K562 (cell line): ENCODE measurements at regions not wholly inside any gene's neighbourhood (a gene's known extent, or its start where the extent isn't known, plus 50 kb on each side); places are given as distances from the start of the nearest gene placed in this dataset.

Experiments used
- ATAC-seq: fragments of 200-7000 bp; cut with Tn5 transposase; 3 replicates; pipeline ENCODE4 v1.9.1; 2020; ENCODE audit warnings: moderate library complexity
- BruUV-seq: library from RNA; stranded (reverse); fragments of 400-500 nt; replicated peaks from 2 replicates; lab custom pipeline; 2021; lab: Mats Ljungman, UMichigan
- CTCF ChIA-PET: fragments of 300-600 bp; formaldehyde crosslinking; extraction: SDS; loops from one replicate; lab custom pipeline; 2021; ENCODE audit warnings: low intra/inter-chr PET ratio; lab: Yijun Ruan, JAX
- POLR2A ChIA-PET: fragments of 300-600, 350-650 bp; sonication (Branson Sonifier 250); formaldehyde crosslinking; extraction: SDS; loops from one replicate; lab custom pipeline; 2021; ENCODE audit warnings: antibody characterized with exemption, inconsistent platforms; lab: Yijun Ruan, JAX
- DNase-seq, 4 experiments: peaks; one replicate each; pipeline versions ENCODE4 v3.0.0 to v3.0.0-alpha.2; 2011 to 2018; ENCODE audit warnings: low spot score in 3 of 4, mixed read lengths in 3 of 4; ENCODE audit errors: extremely low read depth in 1 of 4
- FAIRE-seq: peaks from 2 replicates; lab custom pipeline; 2011; peaks lifted over from hg19 to GRCh38; lab: Jason Lieb, UNC
- H2AFZ ChIP-seq: 2 replicates; pipeline ENCODE4 v1.6.0; 2011; ENCODE audit warnings: low read depth, low read length, control low read depth, inconsistent platforms
- H3K27ac ChIP-seq: fragments of 200-600 bp; 3 replicates; pipeline ENCODE4 v1.8.0; 2011; ENCODE audit warnings: low read depth, mild to moderate bottlenecking, control low read depth, inconsistent platforms, low read length, moderate library complexity, mixed read lengths; ENCODE audit errors: extremely low read depth
- H3K27me3 ChIP-seq, 2 experiments: fragments of 300-600 bp in 1 of 2; 2 replicates in 1 of 2; 3 replicates in 1 of 2; pipeline versions ENCODE4 v1.6.0 to v1.8.0; 2011; ENCODE audit warnings: inconsistent platforms in 2 of 2, low read length in 2 of 2, mild to moderate bottlenecking in 1 of 2, mixed read lengths in 1 of 2, moderate library complexity in 1 of 2; ENCODE audit not compliant: control insufficient read depth in 2 of 2, insufficient read depth in 2 of 2
- H3K36me3 ChIP-seq: fragments of 300-600 bp; 3 replicates; pipeline ENCODE4 v1.8.0; 2011; ENCODE audit warnings: mild to moderate bottlenecking, low read length, inconsistent platforms; ENCODE audit not compliant: control insufficient read depth, insufficient read depth
- H3K4me1 ChIP-seq, 2 experiments: fragments of 200-600 bp in 1 of 2; replicated peaks in 1 of 2; 2 replicates in 1 of 2; 3 replicates in 1 of 2; pipeline versions ENCODE4 v1.5.1 to v1.8.0; 2011; ENCODE audit warnings: inconsistent platforms in 2 of 2, low read length in 2 of 2, mild to moderate bottlenecking in 1 of 2, mixed read lengths in 1 of 2, moderate library complexity in 1 of 2; ENCODE audit not compliant: control insufficient read depth in 2 of 2, insufficient read depth in 2 of 2
- H3K4me2 ChIP-seq: 2 replicates; pipeline ENCODE4 v1.6.1; 2011; ENCODE audit warnings: low read length, control low read depth, inconsistent platforms, mixed read lengths; ENCODE audit not compliant: insufficient read depth
- H3K4me3 ChIP-seq: fragments of 200-600 bp; sonication (generic), shearing (Covaris generic); 2 replicates; pipeline ENCODE4 v1.5.1; 2016; ENCODE audit warnings: control low read depth, inconsistent platforms
- H3K79me2 ChIP-seq: fragments of 200-600 bp; 3 replicates; pipeline ENCODE4 v1.8.0; 2011; ENCODE audit warnings: low read length, inconsistent platforms; ENCODE audit not compliant: control insufficient read depth, insufficient read depth
- H3K9ac ChIP-seq, 2 experiments: 2 replicates each; pipeline versions ENCODE4 v1.6.0 to v1.6.1; 2011; ENCODE audit warnings: low read depth in 2 of 2, low read length in 2 of 2, control low read depth in 1 of 2, inconsistent platforms in 1 of 2, mild to moderate bottlenecking in 1 of 2, mixed read lengths in 1 of 2; ENCODE audit not compliant: insufficient read depth in 1 of 2
- H3K9me1 ChIP-seq: one replicate; pipeline ENCODE4 v1.6.0; 2011; ENCODE audit warnings: inconsistent platforms, mild to moderate bottlenecking, low read length, moderate library complexity; ENCODE audit not compliant: control insufficient read depth, insufficient read depth
- H3K9me3 ChIP-seq: replicated peaks from 2 replicates; pipeline ENCODE4 v1.5.1; 2011; ENCODE audit warnings: low read depth, low read length, inconsistent platforms; ENCODE audit not compliant: control insufficient read depth, insufficient read depth
- H4K20me1 ChIP-seq: replicated peaks from 2 replicates; pipeline ENCODE4 v1.6.1; 2011; ENCODE audit warnings: low read length, inconsistent platforms, mixed read lengths; ENCODE audit not compliant: control insufficient read depth, insufficient read depth
- ARNT ChIP-seq, 2 experiments: fragments of 450-650 bp; IDR thresholded peaks; 2 replicates each; pipeline ENCODE4 v1.6.1; 2016; ENCODE audit warnings: mild to moderate bottlenecking in 1 of 2
- ATF4 ChIP-seq: fragments of 450-650 bp; formaldehyde crosslinking; IDR thresholded peaks from 2 replicates; pipeline ENCODE4 v1.4.0; 2022; ENCODE audit warnings: mild to moderate bottlenecking, moderate library complexity
- EHMT2 ChIP-seq: fragments of 450-650 bp; IDR thresholded peaks from 2 replicates; pipeline ENCODE4 v1.6.1; 2018; ENCODE audit warnings: antibody characterized with exemption
- HMGXB4 ChIP-seq: sonication (generic); formaldehyde crosslinking; IDR thresholded peaks from 2 replicates; pipeline ENCODE4 v1.8.1; 2023; ENCODE audit warnings: mild to moderate bottlenecking, missing genetic modification reagents
- MAFK ChIP-seq: IDR thresholded peaks from 2 replicates; pipeline ENCODE4 v1.6.1; 2011; ENCODE audit warnings: low read length, improper control_type of control experiment
- NBN ChIP-seq: fragments of 450-650 bp; IDR thresholded peaks from 2 replicates; pipeline ENCODE4 v1.6.1; 2016; ENCODE audit warnings: low read depth, mild to moderate bottlenecking
- STAG1 ChIP-seq: sonication (generic); formaldehyde crosslinking; IDR thresholded peaks from 2 replicates; pipeline ENCODE4 v1.5.0; 2020; ENCODE audit warnings: missing genetic modification reagents, borderline replicate concordance
- TSHZ1 ChIP-seq: fragments of 250-450 bp; sonication (Bioruptor Pico); IDR thresholded peaks from 2 replicates; pipeline ENCODE4 v1.4.0; 2020; ENCODE audit warnings: mild to moderate bottlenecking, moderate library complexity
- ZNF165 ChIP-seq: fragments of 250-450 bp; sonication (Bioruptor Pico); IDR thresholded peaks from 2 replicates; pipeline ENCODE4 v1.4.0; 2020; ENCODE audit warnings: borderline replicate concordance
- ZNF512 ChIP-seq: IDR thresholded peaks from 2 replicates; pipeline ENCODE4 v1.6.1; 2016; ENCODE audit warnings: missing genetic modification characterization, missing compliant biosample characterization
- ZNF584 ChIP-seq: fragments of 200-800 bp; sonication (Bioruptor generic); IDR thresholded peaks from 2 replicates; pipeline ENCODE4 v1.6.1; 2016; ENCODE audit warnings: low read depth, mild to moderate bottlenecking, missing genetic modification characterization, missing compliant biosample characterization
- ZZZ3 ChIP-seq: fragments of 450-650 bp; IDR thresholded peaks from 2 replicates; pipeline ENCODE4 v1.6.1; 2016; ENCODE audit warnings: antibody characterized with exemption, mild to moderate bottlenecking, moderate library complexity
- WGBS: fragments of 100-300 bp; shearing (Covaris generic); methylation state at CpG from one replicate; pipeline ENCODE4 v1.1.6; 2016; ENCODE audit warnings: low coverage, mixed read lengths; ENCODE audit not compliant: insufficient coverage; ENCODE audit errors: missing lambda C conversion rate; 5-methylcytosine and 5-hydroxymethylcytosine counted together
- in situ Hi-C: fragments of 300-500 bp; cut with MboI; formaldehyde crosslinking; loops from 4 replicates; pipeline ENCODE4 v1.15.0; 2018; ENCODE audit warnings: inconsistent platforms, mixed read lengths
- intact Hi-C: fragments of 100-400 bp; cut with micrococcal nuclease; formaldehyde crosslinking; loops from 2 replicates; pipeline ENCODE4 v1.14.2; 2022

GRCh38 chr20:48007351-48007750 lies 222.1 kb upstream of the SULF2 start:
- H3K27ac ChIP-seq = no peak overlapping the region
- intact Hi-C loops = no loop called here
- CTCF ChIA-PET = no interaction called here
- FAIRE-seq (no peak), DNase-seq (no peak), ATAC-seq (no peak)
- H3K36me3 ChIP-seq = no peaks in the 10 kb centered on the region
- no peaks in the 10 kb centered on the region for H3K27me3 ChIP-seq
- POLR2A ChIA-PET = no interaction called here
- H3K4me3 ChIP-seq = no peak overlapping the region
- H3K79me2 ChIP-seq = no peaks in the 10 kb centered on the region
- H3K9me1 ChIP-seq = no peaks in the 10 kb centered on the region
- no peak overlapping the region for H3K4me2 ChIP-seq
- in situ Hi-C loops = no loop called here
- BruUV-seq = no TSS peak
- WGBS = 1% methylated on average over 5 of the region's 5 CpGs
- no peaks in the 10 kb centered on the region for H3K4me1 ChIP-seq
- H3K9me3 ChIP-seq = no peaks in the 10 kb centered on the region
- H4K20me1 ChIP-seq = no peaks in the 10 kb centered on the region
- no peak overlapping the region for H3K9ac ChIP-seq
- no peak overlapping the region for H2AFZ ChIP-seq
- no peak for TF ChIP-seq MAFK
- no peak for TF ChIP-seq HMGXB4 (CRISPR knock-in tag)
- TF ChIP-seq ATF4 (CRISPR knock-in tag) = no peak
- no peak for TF ChIP-seq NBN
- no peak for TF ChIP-seq ZNF165 (CRISPR knock-in tag)
- no peak for TF ChIP-seq TSHZ1 (CRISPR knock-in tag)
- TF ChIP-seq ZNF584 (CRISPR knock-in tag) = no peak
- no peak for TF ChIP-seq STAG1 (CRISPR knock-in tag)
- no peak for TF ChIP-seq ARNT (IDR thresholded peaks at IDR 0.05)
- no peak for TF ChIP-seq ZZZ3
- no peak for TF ChIP-seq EHMT2
- no peak for TF ChIP-seq ZNF512 (tag)
